ENCODE measurements at regions not wholly inside any gene's neighbourhood (a gene's known extent, or its start where the extent isn't known, plus 50 kb on each side); places are given as distances from the start of the nearest gene placed in this dataset.

DNA sequence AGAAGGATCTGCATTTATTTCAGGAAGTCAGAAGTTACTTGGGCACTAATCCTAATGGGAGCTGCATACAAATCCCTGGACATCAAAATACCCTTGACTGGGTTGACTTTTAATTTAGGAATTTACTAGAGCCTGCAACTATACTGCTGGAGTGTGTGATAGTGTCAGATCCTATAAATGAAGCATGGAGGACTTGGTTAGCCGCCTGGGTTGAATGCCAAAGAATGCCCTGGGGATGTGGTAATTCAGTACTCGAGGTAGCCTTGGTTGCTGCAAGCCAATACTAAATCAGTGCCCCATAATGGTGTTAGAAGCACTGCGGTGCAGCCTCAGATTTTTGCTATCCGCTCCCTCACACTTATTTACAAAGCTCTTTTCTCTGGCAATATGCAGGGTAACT lies 184.9 kb downstream of the CAPZA3 start:
- no peaks in the 10 kb centered on the region for H3K9me3 ChIP-seq (replicated peaks; ENCODE audit: control insufficient read depth, insufficient read depth, low read length)
- H4K20me1 ChIP-seq (replicated peaks; ENCODE audit: control insufficient read depth, extremely low read depth, insufficient read depth, low read length) = no peaks in the 10 kb centered on the region
- no peak overlapping the region for H3K4me3 ChIP-seq (replicated peaks in 1 of 3; ENCODE audit: insufficient read depth in 1 of 3, low read depth in 1 of 3, low read length in 3 of 3)
- H3K79me2 ChIP-seq (ENCODE audit: control insufficient read depth, insufficient read depth, low read length) = no peaks in the 10 kb centered on the region
- no peak for TF ChIP-seq GATA2 (IDR thresholded peaks at IDR 0.05; ENCODE audit: insufficient read depth, insufficient read length, low read depth, low read length)
- TF ChIP-seq FOS (IDR thresholded peaks at IDR 0.05; ENCODE audit: borderline replicate concordance, insufficient read depth, low read length) = no peak
- no peak for TF ChIP-seq MYC (IDR thresholded peaks at IDR 0.05; ENCODE audit: low read depth, low read length)
- TF ChIP-seq, protein P1, sequence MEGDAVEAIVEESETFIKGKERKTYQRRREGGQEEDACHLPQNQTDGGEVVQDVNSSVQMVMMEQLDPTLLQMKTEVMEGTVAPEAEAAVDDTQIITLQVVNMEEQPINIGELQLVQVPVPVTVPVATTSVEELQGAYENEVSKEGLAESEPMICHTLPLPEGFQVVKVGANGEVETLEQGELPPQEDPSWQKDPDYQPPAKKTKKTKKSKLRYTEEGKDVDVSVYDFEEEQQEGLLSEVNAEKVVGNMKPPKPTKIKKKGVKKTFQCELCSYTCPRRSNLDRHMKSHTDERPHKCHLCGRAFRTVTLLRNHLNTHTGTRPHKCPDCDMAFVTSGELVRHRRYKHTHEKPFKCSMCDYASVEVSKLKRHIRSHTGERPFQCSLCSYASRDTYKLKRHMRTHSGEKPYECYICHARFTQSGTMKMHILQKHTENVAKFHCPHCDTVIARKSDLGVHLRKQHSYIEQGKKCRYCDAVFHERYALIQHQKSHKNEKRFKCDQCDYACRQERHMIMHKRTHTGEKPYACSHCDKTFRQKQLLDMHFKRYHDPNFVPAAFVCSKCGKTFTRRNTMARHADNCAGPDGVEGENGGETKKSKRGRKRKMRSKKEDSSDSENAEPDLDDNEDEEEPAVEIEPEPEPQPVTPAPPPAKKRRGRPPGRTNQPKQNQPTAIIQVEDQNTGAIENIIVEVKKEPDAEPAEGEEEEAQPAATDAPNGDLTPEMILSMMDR (IDR thresholded peaks at IDR 0.05; ENCODE audit: extremely low read depth in 1 of 2, insufficient read depth in 1 of 2, low read depth in 1 of 2, low read length in 2 of 2) = no peak
- DNase-seq (ENCODE audit: low read depth, low spot score) (no peak), FAIRE-seq (no peak)
- no peak overlapping the region for H3K27ac ChIP-seq (ENCODE audit: insufficient read depth, low read depth, low read length)
- intact Hi-C loops (cut with micrococcal nuclease) = no loop called here
- no peak overlapping the region for H3K4me2 ChIP-seq (ENCODE audit: insufficient read depth, low read length)
- H3K36me3 ChIP-seq (ENCODE audit: control insufficient read depth in 2 of 2, extremely low read depth in 1 of 2, insufficient read depth in 2 of 2, low read length in 2 of 2) = no peaks in the 10 kb centered on the region
- H3K9me1 ChIP-seq (replicated peaks; ENCODE audit: control insufficient read depth, extremely low read depth, insufficient read depth, low read length) = no peaks in the 10 kb centered on the region
- H3K9ac ChIP-seq (replicated peaks; ENCODE audit: extremely low read depth, insufficient read depth, low read length) = no peak overlapping the region
- H3K4me1 ChIP-seq (ENCODE audit: control insufficient read depth, extremely low read depth, insufficient read depth, low read length) = no peaks in the 10 kb centered on the region
- no TSS peak for BruUV-seq (replicated peaks)
- ChIA-PET POLR2A (no interaction called here), CTCF (interaction anchor here (0.6 to 1.1 kb wide), 2 partner anchors 8 to 210 kb away, joined by 3 read pairs; no protein-coding TSS in a partner anchor)
- dilution Hi-C loops (cut with MboI; ENCODE audit: extremely low pct_ligation_motif_present, low sequenced_read_pairs) = no loop called here
- no peak overlapping the region for H2AFZ ChIP-seq (ENCODE audit: low read depth, low read length)
- no peaks in the 10 kb centered on the region for H3K27me3 ChIP-seq (ENCODE audit: control insufficient read depth in 2 of 2, insufficient read depth in 2 of 2, low read length in 2 of 2)

DNA sequence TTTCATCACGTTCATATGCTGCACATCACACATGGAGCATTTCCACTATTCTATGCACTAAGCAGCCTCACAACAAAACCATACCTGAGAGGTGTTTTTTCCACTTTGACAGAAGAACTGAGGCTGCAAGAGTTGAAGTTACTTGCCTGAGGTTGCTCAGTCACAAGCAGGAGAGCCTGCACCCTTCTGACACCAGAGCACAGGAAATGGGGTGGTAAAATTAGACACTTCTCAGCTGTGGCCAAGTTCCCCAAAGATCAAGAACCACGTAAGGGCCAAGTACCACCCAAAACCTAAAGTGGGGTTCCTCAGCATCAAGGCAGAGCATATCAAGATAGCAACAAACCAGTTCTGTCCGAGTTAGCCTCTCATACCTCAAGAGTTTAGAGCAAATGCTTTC lies 185.8 kb downstream of the CAPZA3 start:
- no peak for FAIRE-seq
- Histone ChIP-seq H3K9me1 (replicated peaks; ENCODE audit: control insufficient read depth, extremely low read depth, insufficient read depth, low read length) (no peaks in the 10 kb centered on the region), H3K9ac (replicated peaks; ENCODE audit: extremely low read depth, insufficient read depth, low read length) (no peak overlapping the region), H3K9me3 (replicated peaks; ENCODE audit: control insufficient read depth, insufficient read depth, low read length) (no peaks in the 10 kb centered on the region), H3K27ac (ENCODE audit: insufficient read depth, low read depth, low read length) (no peak overlapping the region), H3K79me2 (ENCODE audit: control insufficient read depth, insufficient read depth, low read length) (no peaks in the 10 kb centered on the region), H3K27me3 (ENCODE audit: control insufficient read depth in 2 of 2, insufficient read depth in 2 of 2, low read length in 2 of 2) (no peaks in the 10 kb centered on the region), H2AFZ (ENCODE audit: low read depth, low read length) (no peak overlapping the region), H3K4me1 (ENCODE audit: control insufficient read depth, extremely low read depth, insufficient read depth, low read length) (no peaks in the 10 kb centered on the region), H3K36me3 (ENCODE audit: control insufficient read depth in 2 of 2, extremely low read depth in 1 of 2, insufficient read depth in 2 of 2, low read length in 2 of 2) (no peaks in the 10 kb centered on the region), H3K4me2 (ENCODE audit: insufficient read depth, low read length) (no peak overlapping the region), H3K4me3 (replicated peaks in 1 of 3; ENCODE audit: insufficient read depth in 1 of 3, low read depth in 1 of 3, low read length in 3 of 3) (no peak overlapping the region), H4K20me1 (replicated peaks; ENCODE audit: control insufficient read depth, extremely low read depth, insufficient read depth, low read length) (no peaks in the 10 kb centered on the region)
- BruUV-seq (replicated peaks) = no TSS peak
- dilution Hi-C loops (cut with MboI; ENCODE audit: extremely low pct_ligation_motif_present, low sequenced_read_pairs) = no loop called here
- TF ChIP-seq POLR2A (IDR thresholded peaks at IDR 0.05; ENCODE audit: low read depth, low read length) = no peak
- TF ChIP-seq, protein P1 (IDR thresholded peaks at IDR 0.05; ENCODE audit: extremely low read depth in 1 of 2, insufficient read depth in 1 of 2, low read depth in 1 of 2, low read length in 2 of 2) = no peak
- TF ChIP-seq, protein P2, sequence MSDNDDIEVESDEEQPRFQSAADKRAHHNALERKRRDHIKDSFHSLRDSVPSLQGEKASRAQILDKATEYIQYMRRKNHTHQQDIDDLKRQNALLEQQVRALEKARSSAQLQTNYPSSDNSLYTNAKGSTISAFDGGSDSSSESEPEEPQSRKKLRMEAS (IDR thresholded peaks at IDR 0.05; ENCODE audit: insufficient read depth, insufficient read length) = no peak
- no peak for TF ChIP-seq EZH2 (IDR thresholded peaks at IDR 0.05; ENCODE audit: borderline replicate concordance, low read depth, low read length, severe bottlenecking)
- TF ChIP-seq FOS (IDR thresholded peaks at IDR 0.05; ENCODE audit: borderline replicate concordance, insufficient read depth, low read length) = no peak
- TF ChIP-seq POLR2AphosphoS5 (IDR thresholded peaks at IDR 0.05; ENCODE audit: insufficient read depth, low read depth, low read length) = no peak
- TF ChIP-seq JUN (IDR thresholded peaks at IDR 0.05; ENCODE audit: borderline replicate concordance, insufficient read depth, insufficient read length, low read depth) = no peak
- TF ChIP-seq MYC (IDR thresholded peaks at IDR 0.05; ENCODE audit: low read depth, low read length) = no peak
- TF ChIP-seq GATA2 (IDR thresholded peaks at IDR 0.05; ENCODE audit: insufficient read depth, insufficient read length, low read depth, low read length) = no peak
- ChIA-PET CTCF (interaction anchor here (1.1 kb wide), 1 partner anchor 9 kb away, joined by 3 read pairs; no protein-coding TSS in a partner anchor), POLR2A (no interaction called here)
- DNase-seq (ENCODE audit: low read depth, low spot score) = no peak
- intact Hi-C loops (cut with micrococcal nuclease) = no loop called here
